GM18508 (cell line): ENCODE measurements at regions not wholly inside any gene's neighbourhood (a gene's known extent, or its start where the extent isn't known, plus 50 kb on each side); places are given as distances from the start of the nearest gene placed in this dataset.

Source experiments
- ATAC-seq: cut with Tn5 transposase; IDR thresholded peaks from one replicate; pipeline ENCODE4 v1.9.1; 2021; ENCODE audit warnings: moderate number of reproducible peaks; ENCODE audit not compliant: insufficient read depth, unreplicated experiment

DNA sequence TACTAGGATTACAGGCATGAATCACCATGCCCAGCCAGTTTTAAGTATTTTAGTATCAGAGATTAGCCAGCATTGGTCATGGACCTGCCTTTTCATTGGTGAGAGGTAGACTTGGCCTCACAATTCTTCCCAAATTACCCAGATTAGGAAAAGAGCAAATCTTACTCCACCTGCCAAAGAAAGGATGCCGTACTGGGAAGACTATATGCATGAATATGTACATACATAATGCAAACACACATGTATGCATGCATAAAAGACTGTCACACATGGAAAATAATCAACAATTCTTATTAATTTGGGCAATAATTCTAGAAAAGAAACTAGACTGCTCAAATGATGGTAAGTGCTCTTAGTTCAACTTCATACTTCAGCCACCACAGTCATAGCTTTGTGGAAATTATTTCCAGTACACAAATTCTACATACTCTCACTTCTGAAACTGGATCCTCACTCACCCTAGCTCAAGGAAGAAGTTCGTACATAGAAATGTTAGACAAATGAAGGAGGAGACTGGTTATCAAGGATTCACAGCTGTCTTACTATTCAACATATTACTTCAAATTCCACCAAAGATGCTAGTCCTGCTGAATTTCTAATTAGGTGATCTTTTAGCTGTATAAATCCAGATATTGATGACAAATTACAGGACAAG, 73.7 kb downstream of the MINAR2 start:
- no peak for ATAC-seq

DNA sequence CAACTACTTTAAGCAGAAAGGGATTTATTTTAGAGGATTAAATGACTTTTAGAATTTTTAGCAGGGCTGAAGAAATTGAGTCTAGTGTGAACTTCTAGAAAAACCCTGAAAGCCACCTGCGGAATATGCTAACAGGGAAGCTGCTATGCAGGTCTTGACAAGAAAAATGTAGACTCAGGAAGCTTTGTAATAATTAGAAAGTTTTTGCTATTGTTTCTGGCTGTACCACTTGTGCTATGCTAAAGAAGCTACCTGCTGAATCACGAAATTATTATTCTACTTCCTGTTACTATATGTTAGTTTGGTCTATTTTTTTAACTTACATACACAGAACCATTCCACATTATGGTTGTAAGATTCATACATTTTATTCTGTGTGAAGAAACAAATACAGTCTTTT, 74.0 kb upstream of the CHSY3 start:
- ATAC-seq = no peak

DNA sequence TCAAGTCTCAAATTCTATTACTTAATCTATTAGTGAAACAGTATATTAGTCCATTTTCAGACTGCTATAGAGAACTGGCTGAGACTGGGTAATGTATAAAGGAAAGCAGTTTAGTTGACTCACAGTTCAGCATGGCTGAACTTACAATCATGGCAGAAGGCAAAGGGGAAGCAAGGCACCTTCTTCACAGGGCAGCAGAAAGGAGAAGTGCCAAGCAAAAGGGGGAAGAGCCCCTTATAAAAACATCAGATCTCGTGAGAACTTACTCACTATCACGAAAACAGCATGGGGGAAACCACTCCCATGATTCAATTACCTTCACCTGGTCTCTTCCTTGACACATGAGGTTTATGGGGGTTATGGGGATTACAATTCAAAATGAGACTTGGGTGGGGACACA, 67.9 kb upstream of the CHSY3 start:
- no peak for ATAC-seq

DNA sequence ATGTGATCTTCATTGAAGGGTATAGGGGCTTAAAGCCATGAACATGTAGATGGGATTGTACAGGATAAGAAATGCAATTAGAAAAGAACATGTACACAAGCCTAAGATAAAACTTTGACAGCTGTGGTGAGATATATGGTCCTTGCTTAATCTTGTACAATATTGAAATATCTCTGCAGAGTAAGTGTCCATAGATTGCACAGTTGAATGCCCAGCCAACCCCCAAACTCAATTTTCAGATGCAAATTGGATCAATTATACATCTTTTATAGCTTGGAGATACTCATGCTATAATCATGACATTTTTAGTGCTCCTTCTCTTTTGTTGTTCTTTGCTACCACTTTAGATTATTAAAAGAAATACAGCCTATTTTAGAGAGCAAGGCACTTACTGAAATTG, 59.5 kb upstream of the CHSY3 start:
- ATAC-seq = no peak

DNA sequence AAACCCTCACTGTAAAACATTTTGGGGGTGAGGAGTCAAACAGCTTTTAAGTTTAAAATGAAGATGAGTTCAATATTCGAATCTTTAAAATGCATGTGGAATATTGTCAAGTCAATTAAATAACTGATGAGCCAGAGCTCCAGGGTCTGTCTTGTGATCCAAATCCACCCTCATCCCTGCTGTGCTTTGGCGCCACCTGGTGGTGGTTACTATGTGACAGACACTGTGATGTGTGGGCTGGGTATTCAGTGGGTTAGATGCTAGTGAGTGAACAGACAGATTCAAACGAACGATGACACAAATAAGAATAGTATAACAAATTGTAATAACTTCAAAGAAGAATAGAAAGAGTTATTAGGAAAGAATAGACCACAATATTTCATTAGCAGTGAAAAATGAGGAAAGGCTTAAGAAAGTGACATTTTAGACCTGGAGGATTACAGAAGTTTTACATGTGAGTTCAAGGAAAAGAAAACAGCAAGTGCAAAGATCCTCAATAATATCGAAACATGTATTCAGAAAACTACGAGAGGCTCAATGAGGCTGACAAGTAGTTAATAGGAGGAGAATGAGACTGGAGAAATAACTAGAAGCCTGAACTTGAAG, 51.4 kb upstream of the CHSY3 start:
- peak; percentile 91 for ATAC-seq

DNA sequence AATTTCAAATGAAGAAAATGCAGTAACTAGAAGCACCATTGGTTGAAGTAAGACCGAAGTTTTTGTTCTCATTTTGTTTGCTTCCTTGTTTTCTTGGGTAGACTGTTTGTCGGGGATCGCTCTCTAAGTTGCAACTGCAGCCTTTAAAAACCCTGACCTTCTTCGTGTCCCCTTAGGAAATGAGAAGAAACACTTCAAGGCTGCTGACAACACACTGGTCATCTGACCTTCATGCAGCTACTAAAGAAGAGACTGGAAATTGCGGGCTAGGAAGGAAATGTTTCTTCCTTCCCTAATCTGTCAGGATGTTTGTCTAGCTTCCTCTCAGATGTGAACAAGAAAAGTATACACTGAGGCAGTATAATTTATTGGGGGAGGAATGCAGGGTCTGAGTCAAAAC, 50.7 kb upstream of the CHSY3 start:
- no peak for ATAC-seq
